ENCODE measurements at regions not wholly inside any gene's neighbourhood (a gene's known extent, or its start where the extent isn't known, plus 50 kb on each side); places are given as distances from the start of the nearest gene placed in this dataset.

DNA sequence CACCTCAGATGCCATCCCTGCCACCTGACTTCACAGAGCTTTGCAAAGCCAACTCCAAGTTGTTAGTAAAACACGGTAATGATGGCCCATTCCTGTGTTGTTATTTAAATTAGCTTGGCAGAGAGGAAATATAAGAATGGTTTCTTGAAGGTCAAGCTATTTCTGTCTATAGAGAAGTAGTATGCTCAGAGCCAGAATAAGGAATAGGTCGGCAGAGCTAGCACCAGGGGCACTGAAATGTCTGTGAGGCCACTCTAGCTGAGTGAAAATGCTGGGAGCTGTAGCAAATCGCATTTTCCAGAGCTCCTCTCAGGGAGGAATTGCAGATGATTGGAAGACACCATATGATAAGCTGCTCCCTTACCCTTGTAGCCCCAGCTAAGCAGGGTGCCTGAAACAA, 615.4 kb upstream of the NR3C2 start:
- WGBS (ENCODE audit: low lambda C conversion rate), result 3% methylated on average over 3 of the region's 3 CpGs
- Histone ChIP-seq H3K4me1 (ENCODE audit: insufficient read depth, low read length) (no peaks in the 10 kb centered on the region), H3K4me3 (replicated peaks in 1 of 3; ENCODE audit: insufficient read depth in 1 of 3, low read depth in 2 of 3, low read length in 3 of 3) (no peak overlapping the region), H3K27me3 (ENCODE audit: control insufficient read depth in 1 of 2, insufficient read depth in 2 of 2, low read length in 2 of 2) (no peaks in the 10 kb centered on the region), H3K4me2 (ENCODE audit: low read depth, low read length) (no peak overlapping the region), H2AFZ (ENCODE audit: low read length) (no peak overlapping the region), H3K36me3 (replicated peaks in 1 of 2; ENCODE audit: control insufficient read depth in 1 of 2, insufficient read depth in 2 of 2, low read length in 2 of 2) (no peaks in the 10 kb centered on the region), H3K27ac (ENCODE audit: extremely low read length, insufficient read depth, low read length) (no peak overlapping the region), H3K79me2 (ENCODE audit: insufficient read depth, low read length) (no peaks in the 10 kb centered on the region), H4K20me1 (ENCODE audit: insufficient read depth, low read length) (no peaks in the 10 kb centered on the region), H3K9ac (ENCODE audit: insufficient read depth, low read depth, low read length) (no peak overlapping the region), H3K9me3 (ENCODE audit: low read length) (no peaks in the 10 kb centered on the region)
- DNase-seq (ENCODE audit: low spot score) (no peak), ATAC-seq (no peak), FAIRE-seq (no peak)
- intact Hi-C loops (cut with micrococcal nuclease; ENCODE audit: unreplicated experiment), result no loop called here
- ChIA-PET CTCF (ENCODE audit: low intra/inter-chr PET ratio, low total read pairs) (no interaction called here), POLR2A (no interaction called here)
- BruUV-seq (replicated peaks), result no TSS peak
- in situ Hi-C loops (cut with HindIII; ENCODE audit: extremely low pct_ligation_motif_present, low pct_unique_long_range_greater_than_20kb), result no loop called here
- TF ChIP-seq HOXA9 (CRISPR knock-in tag; IDR thresholded peaks at IDR 0.05; ENCODE audit: borderline replicate concordance) (no peak), BHLHE40 (IDR thresholded peaks at IDR 0.05; ENCODE audit: low read length) (no peak), BCL6 (CRISPR knock-in tag; IDR thresholded peaks at IDR 0.05) (no peak), ZNF713 (CRISPR knock-in tag; IDR thresholded peaks at IDR 0.05) (no peak), KDM3A (CRISPR knock-in tag; IDR thresholded peaks at IDR 0.05; ENCODE audit: low read depth) (no peak), ZNF556 (CRISPR knock-in tag; IDR thresholded peaks at IDR 0.05; ENCODE audit: borderline replicate concordance) (no peak), ZNF782 (CRISPR knock-in tag; IDR thresholded peaks at IDR 0.05; ENCODE audit: borderline replicate concordance) (no peak), SRSF4 (IDR thresholded peaks at IDR 0.05; ENCODE audit: low read depth, low read length, poor library complexity, severe bottlenecking) (no peak), RFXAP (CRISPR knock-in tag; IDR thresholded peaks at IDR 0.05; ENCODE audit: borderline replicate concordance) (no peak)
- TF ChIP-seq, protein P1, sequence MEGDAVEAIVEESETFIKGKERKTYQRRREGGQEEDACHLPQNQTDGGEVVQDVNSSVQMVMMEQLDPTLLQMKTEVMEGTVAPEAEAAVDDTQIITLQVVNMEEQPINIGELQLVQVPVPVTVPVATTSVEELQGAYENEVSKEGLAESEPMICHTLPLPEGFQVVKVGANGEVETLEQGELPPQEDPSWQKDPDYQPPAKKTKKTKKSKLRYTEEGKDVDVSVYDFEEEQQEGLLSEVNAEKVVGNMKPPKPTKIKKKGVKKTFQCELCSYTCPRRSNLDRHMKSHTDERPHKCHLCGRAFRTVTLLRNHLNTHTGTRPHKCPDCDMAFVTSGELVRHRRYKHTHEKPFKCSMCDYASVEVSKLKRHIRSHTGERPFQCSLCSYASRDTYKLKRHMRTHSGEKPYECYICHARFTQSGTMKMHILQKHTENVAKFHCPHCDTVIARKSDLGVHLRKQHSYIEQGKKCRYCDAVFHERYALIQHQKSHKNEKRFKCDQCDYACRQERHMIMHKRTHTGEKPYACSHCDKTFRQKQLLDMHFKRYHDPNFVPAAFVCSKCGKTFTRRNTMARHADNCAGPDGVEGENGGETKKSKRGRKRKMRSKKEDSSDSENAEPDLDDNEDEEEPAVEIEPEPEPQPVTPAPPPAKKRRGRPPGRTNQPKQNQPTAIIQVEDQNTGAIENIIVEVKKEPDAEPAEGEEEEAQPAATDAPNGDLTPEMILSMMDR (CRISPR knock-in tag; IDR thresholded peaks at IDR 0.05), result no peak
- TF ChIP-seq, protein P2, sequence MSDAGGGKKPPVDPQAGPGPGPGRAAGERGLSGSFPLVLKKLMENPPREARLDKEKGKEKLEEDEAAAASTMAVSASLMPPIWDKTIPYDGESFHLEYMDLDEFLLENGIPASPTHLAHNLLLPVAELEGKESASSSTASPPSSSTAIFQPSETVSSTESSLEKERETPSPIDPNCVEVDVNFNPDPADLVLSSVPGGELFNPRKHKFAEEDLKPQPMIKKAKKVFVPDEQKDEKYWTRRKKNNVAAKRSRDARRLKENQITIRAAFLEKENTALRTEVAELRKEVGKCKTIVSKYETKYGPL (CRISPR knock-in tag; IDR thresholded peaks at IDR 0.05), result no peak
- TF ChIP-seq, protein P3, sequence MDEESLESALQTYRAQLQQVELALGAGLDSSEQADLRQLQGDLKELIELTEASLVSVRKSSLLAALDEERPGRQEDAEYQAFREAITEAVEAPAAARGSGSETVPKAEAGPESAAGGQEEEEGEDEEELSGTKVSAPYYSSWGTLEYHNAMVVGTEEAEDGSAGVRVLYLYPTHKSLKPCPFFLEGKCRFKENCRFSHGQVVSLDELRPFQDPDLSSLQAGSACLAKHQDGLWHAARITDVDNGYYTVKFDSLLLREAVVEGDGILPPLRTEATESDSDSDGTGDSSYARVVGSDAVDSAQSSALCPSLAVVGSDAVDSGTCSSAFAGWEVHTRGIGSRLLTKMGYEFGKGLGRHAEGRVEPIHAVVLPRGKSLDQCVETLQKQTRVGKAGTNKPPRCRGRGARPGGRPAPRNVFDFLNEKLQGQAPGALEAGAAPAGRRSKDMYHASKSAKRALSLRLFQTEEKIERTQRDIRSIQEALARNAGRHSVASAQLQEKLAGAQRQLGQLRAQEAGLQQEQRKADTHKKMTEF (CRISPR knock-in tag; IDR thresholded peaks at IDR 0.05), result no peak
- TF ChIP-seq, protein P4, sequence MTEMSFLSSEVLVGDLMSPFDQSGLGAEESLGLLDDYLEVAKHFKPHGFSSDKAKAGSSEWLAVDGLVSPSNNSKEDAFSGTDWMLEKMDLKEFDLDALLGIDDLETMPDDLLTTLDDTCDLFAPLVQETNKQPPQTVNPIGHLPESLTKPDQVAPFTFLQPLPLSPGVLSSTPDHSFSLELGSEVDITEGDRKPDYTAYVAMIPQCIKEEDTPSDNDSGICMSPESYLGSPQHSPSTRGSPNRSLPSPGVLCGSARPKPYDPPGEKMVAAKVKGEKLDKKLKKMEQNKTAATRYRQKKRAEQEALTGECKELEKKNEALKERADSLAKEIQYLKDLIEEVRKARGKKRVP (CRISPR knock-in tag; IDR thresholded peaks at IDR 0.05), result no peak
- TF ChIP-seq, protein P5, sequence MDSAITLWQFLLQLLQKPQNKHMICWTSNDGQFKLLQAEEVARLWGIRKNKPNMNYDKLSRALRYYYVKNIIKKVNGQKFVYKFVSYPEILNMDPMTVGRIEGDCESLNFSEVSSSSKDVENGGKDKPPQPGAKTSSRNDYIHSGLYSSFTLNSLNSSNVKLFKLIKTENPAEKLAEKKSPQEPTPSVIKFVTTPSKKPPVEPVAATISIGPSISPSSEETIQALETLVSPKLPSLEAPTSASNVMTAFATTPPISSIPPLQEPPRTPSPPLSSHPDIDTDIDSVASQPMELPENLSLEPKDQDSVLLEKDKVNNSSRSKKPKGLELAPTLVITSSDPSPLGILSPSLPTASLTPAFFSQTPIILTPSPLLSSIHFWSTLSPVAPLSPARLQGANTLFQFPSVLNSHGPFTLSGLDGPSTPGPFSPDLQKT (CRISPR knock-in tag; IDR thresholded peaks at IDR 0.05; ENCODE audit: borderline replicate concordance), result no peak

All from HepG2 (cell line).